HCT116 (cell line): ENCODE measurements at regions not wholly inside any gene's neighbourhood (a gene's known extent, or its start where the extent isn't known, plus 50 kb on each side); places are given as distances from the start of the nearest gene placed in this dataset.
"Not testable (repeated sequence)": the region's sequence is repeated elsewhere in the genome, so short reads cannot be mapped to it uniquely, and the experiment has no call there.

Experiments
- ATAC-seq: fragments of 200-7000 bp; cut with Tn5 transposase; 2 replicates; pipeline ENCODE4 v1.9.1; 2020; ENCODE audit warnings: mild to moderate bottlenecking, moderate library complexity
- BruUV-seq: library from RNA; stranded (reverse); fragments of 400-500 nt; replicated peaks from 2 replicates; lab custom pipeline; 2021; lab: Mats Ljungman, UMichigan
- CTCF ChIA-PET: fragments of 300-600 bp; sonication (Branson Sonifier 250); formaldehyde crosslinking; loops from one replicate; lab custom pipeline; 2021; ENCODE audit warnings: antibody characterized with exemption; lab: Charles Lee
- POLR2A ChIA-PET: fragments of 300-600, 350-600 bp; sonication (Branson Sonifier 250); formaldehyde crosslinking; loops from one replicate; lab custom pipeline; 2021; ENCODE audit warnings: antibody characterized with exemption; lab: Charles Lee
- RAD21 ChIA-PET, 2 experiments: fragments of 300-600 bp; sonication (Branson Sonifier 250); formaldehyde crosslinking; loops; one replicate each; lab custom pipeline; 2023; ENCODE audit warnings: low total read pairs in 2 of 2; ENCODE audit not compliant: uncharacterized antibody in 2 of 2, unreplicated experiment in 2 of 2, low non-redundant PET in 1 of 2; lab: Charles Lee
- DNase-seq: peaks from one replicate; pipeline ENCODE4 v3.0.0-alpha.2; 2010; ENCODE audit warnings: low read depth, low spot score
- H2AFZ ChIP-seq: fragments of 200-600 bp; shearing (Covaris generic), sonication (generic); 2 replicates; pipeline ENCODE4 v1.6.1; 2017; ENCODE audit warnings: low read depth, mixed run types, mixed read lengths, antibody characterized with exemption, low read length; ENCODE audit not compliant: poor library complexity, severe bottlenecking
- H3K27ac ChIP-seq: 2 replicates; pipeline ENCODE4 v1.5.1; 2012; ENCODE audit warnings: low read depth, low read length
- H3K27me3 ChIP-seq: fragments of 200-600 bp; sonication (generic); 2 replicates; pipeline ENCODE4 v1.6.1; 2016; ENCODE audit warnings: mixed run types, low read length, mixed read lengths; ENCODE audit not compliant: insufficient read depth
- H3K36me3 ChIP-seq, 2 experiments: fragments of 200-500 bp in 1 of 2; fragments of 200-600 bp in 1 of 2; sonication (Bioruptor generic) in 1 of 2; sonication (generic) in 1 of 2; 2 replicates each; pipeline versions ENCODE4 v1.5.1 to v1.6.1; 2014 to 2016; ENCODE audit warnings: low read length in 2 of 2, inconsistent platforms in 1 of 2, mixed read lengths in 1 of 2, mixed run types in 1 of 2; ENCODE audit not compliant: insufficient read depth in 2 of 2, control insufficient read depth in 1 of 2
- H3K4me1 ChIP-seq, 2 experiments: fragments of 200-600 bp in 1 of 2; sonication (generic) in 1 of 2; 2 replicates each; pipeline versions ENCODE4 v1.5.1 to v1.6.1; 2012 to 2017; ENCODE audit warnings: low read length in 2 of 2, inconsistent platforms in 1 of 2, mild to moderate bottlenecking in 1 of 2, mixed read lengths in 1 of 2, mixed run types in 1 of 2, moderate library complexity in 1 of 2; ENCODE audit not compliant: insufficient read depth in 2 of 2, control insufficient read depth in 1 of 2
- H3K4me2 ChIP-seq: fragments of 200-600 bp; sonication (generic); 2 replicates; pipeline ENCODE4 v1.6.1; 2017; ENCODE audit warnings: mixed run types, low read length, mixed read lengths
- H3K4me3 ChIP-seq, 2 experiments: fragments of 200-600 bp in 1 of 2; sonication (generic) in 1 of 2; replicated peaks in 1 of 2; 2 replicates each; pipeline ENCODE4 v1.5.1; 2011 to 2016; ENCODE audit warnings: low read length in 2 of 2, control low read depth in 1 of 2, low read depth in 1 of 2, mild to moderate bottlenecking in 1 of 2, mixed read lengths in 1 of 2, mixed run types in 1 of 2
- H3K79me2 ChIP-seq: fragments of 200-600 bp; sonication (generic); 2 replicates; pipeline ENCODE4 v1.6.1; 2017; ENCODE audit warnings: mild to moderate bottlenecking, mixed run types, low read length, moderate library complexity, mixed read lengths; ENCODE audit not compliant: insufficient read depth
- H3K9ac ChIP-seq: fragments of 200-600 bp; sonication (generic); 2 replicates; pipeline ENCODE4 v1.6.1; 2016; ENCODE audit warnings: low read length, mixed read lengths
- H3K9me2 ChIP-seq: fragments of 200-600 bp; sonication (generic), shearing (Covaris generic); 2 replicates; pipeline ENCODE4 v1.6.1; 2017; ENCODE audit warnings: mixed run types, mild to moderate bottlenecking, moderate library complexity; ENCODE audit not compliant: insufficient read depth
- H3K9me3 ChIP-seq, 2 experiments: fragments of 200-500 bp in 1 of 2; fragments of 200-600 bp in 1 of 2; sonication (Bioruptor generic) in 1 of 2; sonication (generic) in 1 of 2; 2 replicates each; pipeline ENCODE4 v1.6.1; 2014 to 2017; ENCODE audit warnings: low read length in 2 of 2, mixed read lengths in 2 of 2, inconsistent platforms in 1 of 2, low read depth in 1 of 2, mild to moderate bottlenecking in 1 of 2, mixed run types in 1 of 2, moderate library complexity in 1 of 2; ENCODE audit not compliant: control insufficient read depth in 1 of 2, insufficient read depth in 1 of 2
- H4K20me1 ChIP-seq: fragments of 200-600 bp; sonication (generic), shearing (Covaris generic); 2 replicates; pipeline ENCODE4 v1.6.1; 2017; ENCODE audit warnings: mixed run types, mild to moderate bottlenecking, moderate library complexity; ENCODE audit not compliant: insufficient read depth
- ATF3 ChIP-seq: IDR thresholded peaks from 2 replicates; pipeline ENCODE4 v1.6.1; 2012
- CEBPB ChIP-seq: IDR thresholded peaks from 2 replicates; pipeline ENCODE4 v1.6.1; 2012; ENCODE audit warnings: low read depth
- CTCF ChIP-seq, 3 experiments: fragments of 200-600 bp in 1 of 3; sonication (generic) in 1 of 3; IDR thresholded peaks in 2 of 3; conservative IDR thresholded peaks in 1 of 3; 2 replicates each; pipeline ENCODE4 v1.5.1; 2012 to 2017; ENCODE audit warnings: low read depth in 2 of 3, low read length in 2 of 3, antibody characterized with exemption in 1 of 3, borderline replicate concordance in 1 of 3, control low read depth in 1 of 3, mild to moderate bottlenecking in 1 of 3, mixed read lengths in 1 of 3, mixed run types in 1 of 3, moderate library complexity in 1 of 3; ENCODE audit not compliant: insufficient read depth in 1 of 3
- EGR1 ChIP-seq: IDR thresholded peaks from 2 replicates; pipeline ENCODE4 v1.6.1; 2012; ENCODE audit warnings: low read depth
- POLR2A ChIP-seq: IDR thresholded peaks from 2 replicates; pipeline ENCODE4 v1.7.0; 2011; ENCODE audit warnings: borderline replicate concordance; ENCODE audit not compliant: insufficient read depth, insufficient read length; ENCODE audit errors: extremely low read depth
- POLR2AphosphoS5 ChIP-seq: IDR thresholded peaks from 2 replicates; pipeline ENCODE4 v1.6.1; 2011; ENCODE audit warnings: mild to moderate bottlenecking, low read depth, low read length, moderate library complexity
- RAD21 ChIP-seq: IDR thresholded peaks from 2 replicates; pipeline ENCODE4 v1.6.1; 2012; ENCODE audit warnings: low read depth, mild to moderate bottlenecking
- REST ChIP-seq: IDR thresholded peaks from 2 replicates; pipeline ENCODE4 v1.6.1; 2012; ENCODE audit warnings: low read depth
- SP1 ChIP-seq: IDR thresholded peaks from 2 replicates; pipeline ENCODE4 v1.6.1; 2012; ENCODE audit warnings: low read depth
- SRF ChIP-seq: IDR thresholded peaks from 2 replicates; pipeline ENCODE4 v1.6.1; 2012; ENCODE audit warnings: low read depth
- TCF7L2 ChIP-seq: IDR thresholded peaks from 2 replicates; pipeline ENCODE4 v1.7.0; 2011; ENCODE audit warnings: borderline replicate concordance, inconsistent platforms; ENCODE audit not compliant: insufficient read depth, insufficient read length; ENCODE audit errors: extremely low read depth
- ZBTB33 ChIP-seq: IDR thresholded peaks from 2 replicates; pipeline ENCODE4 v1.6.1; 2011; ENCODE audit warnings: mild to moderate bottlenecking, low read length, moderate library complexity; ENCODE audit not compliant: insufficient replicate concordance; ENCODE audit errors: extremely low read depth
- ZFX ChIP-seq: fragments of 450-650 bp; IDR thresholded peaks from 2 replicates; pipeline ENCODE4 v1.6.1; 2017
- ZNF274 ChIP-seq: fragments of 200-500 bp; sonication (Bioruptor generic); IDR thresholded peaks from 2 replicates; pipeline ENCODE4 v1.6.1; 2014; ENCODE audit warnings: mild to moderate bottlenecking, low read depth, low read length, inconsistent platforms
- intact Hi-C: fragments of 100-400 bp; cut with micrococcal nuclease; formaldehyde crosslinking; loops from 2 replicates; pipeline ENCODE4 v1.10.0; 2022

GRCh38 chr4:125796138-125796537 is 481.4 kb downstream of the FAT4 start:
- H3K27ac ChIP-seq: no peak overlapping the region
- ChIA-PET CTCF (no interaction called here), RAD21 (no interaction called here), POLR2A (no interaction called here)
- H3K9ac ChIP-seq: no peak overlapping the region
- H3K36me3 ChIP-seq: no peaks in the 10 kb centered on the region
- no peaks in the 10 kb centered on the region for H3K27me3 ChIP-seq
- H3K79me2 ChIP-seq: no peaks in the 10 kb centered on the region
- H3K4me1 ChIP-seq: no peaks in the 10 kb centered on the region
- H3K9me3 ChIP-seq: no peaks in the 10 kb centered on the region
- ATAC-seq: no peak
- H2AFZ ChIP-seq: no peak overlapping the region
- no TSS peak for BruUV-seq
- no peak overlapping the region for H3K4me3 ChIP-seq
- H3K4me2 ChIP-seq: no peak overlapping the region
- no peaks in the 10 kb centered on the region for H4K20me1 ChIP-seq
- DNase-seq: no peak
- intact Hi-C loops: no loop called here
- TF ChIP-seq REST (no peak), ATF3 (no peak), SRF (no peak), POLR2AphosphoS5 (no peak), ZFX (no peak), CEBPB (no peak), SP1 (no peak), CTCF (IDR thresholded peaks at IDR 0.05 in 2 of 3, conservative IDR thresholded peaks at IDR 0.05 in 1 of 3; ENCODE audit: borderline replicate concordance in 1 of 3, insufficient read depth in 1 of 3, low read depth in 2 of 3, low read length in 2 of 3) (no peak), EGR1 (no peak), POLR2A (no peak), RAD21 (no peak), ZBTB33 (no peak), ZNF274 (no peak), TCF7L2 (no peak)
- TF ChIP-seq, all 23 proteins: peak for 0
- H3K9me2 ChIP-seq: no peaks in the 10 kb centered on the region

- H3K9ac ChIP-seq, H3K36me3 ChIP-seq, H3K27me3 ChIP-seq, H3K9me3 ChIP-seq, DNase-seq, intact Hi-C loops, H3K4me3 ChIP-seq, H2AFZ ChIP-seq, ATAC-seq, BruUV-seq, H3K79me2 ChIP-seq, H3K27ac ChIP-seq, H4K20me1 ChIP-seq, POLR2A ChIA-PET, H3K4me2 ChIP-seq, H3K9me2 ChIP-seq, H3K4me1 ChIP-seq, RAD21 ChIA-PET, CTCF ChIA-PET: not testable (repeated sequence)
These were observed 482.9 kb downstream of the FAT4 start for GRCh38 chr4:125797621-125798020.
